Gastroesophageal sphincter (tissue), 4 donors: ENCODE measurements at regions not wholly inside any gene's neighbourhood (a gene's known extent, or its start where the extent isn't known, plus 50 kb on each side); places are given as distances from the start of the nearest gene placed in this dataset.
A peak's percentile ranks its signal among the peaks of the same experiment; 100 is the strongest.

ENCODE experiments used
- ATAC-seq: fragments of 150-250 bp; one replicate; pipeline ENCODE4 v1.9.1; 2016; ENCODE audit warnings: mild to moderate bottlenecking, moderate library complexity
- H3K27ac ChIP-seq, 4 donors: fragments of 200-600 bp; sonication (generic) in 3 of 4; 1 replicate in 3 of 4; 2 replicates in 1 of 4; pipeline ENCODE4 v1.5.1; 2016 to 2019
- H3K27me3 ChIP-seq: fragments of 200-600 bp; sonication (generic); one replicate; pipeline ENCODE4 v1.5.1; 2019
- H3K36me3 ChIP-seq, 2 donors: fragments of 200-600 bp; sonication (generic); one replicate each; pipeline ENCODE4 v1.5.1; 2019; ENCODE audit warnings: control low read depth in 1 of 2
- H3K4me1 ChIP-seq, 3 donors: fragments of 200-600 bp; sonication (generic); 1 replicate in 2 of 3; 2 replicates in 1 of 3; pipeline ENCODE4 v1.5.1; 2016 to 2019; ENCODE audit warnings: control low read depth in 2 of 3
- H3K4me3 ChIP-seq, 2 donors: fragments of 200-600 bp; sonication (generic); one replicate each; pipeline ENCODE4 v1.5.1; 2019; ENCODE audit warnings: mild to moderate bottlenecking in 1 of 2, moderate library complexity in 1 of 2
- H3K9me3 ChIP-seq, 3 donors: fragments of 200-600 bp; sonication (generic); one replicate each; pipeline ENCODE4 v1.5.1; 2017 to 2019; ENCODE audit warnings: control low read depth in 2 of 3
- EP300 ChIP-seq: sonication (generic); formaldehyde crosslinking; IDR thresholded peaks from one replicate; pipeline ENCODE4 v1.6.1; 2017; ENCODE audit warnings: antibody characterized with exemption, mild to moderate bottlenecking
- POLR2A ChIP-seq, 2 donors: fragments of 450-650 bp; IDR thresholded peaks; one replicate each; pipeline ENCODE4 v1.6.1; 2017; ENCODE audit warnings: antibody characterized with exemption in 2 of 2, mild to moderate bottlenecking in 2 of 2, moderate library complexity in 1 of 2
- POLR2AphosphoS5 ChIP-seq: sonication (generic); formaldehyde crosslinking; IDR thresholded peaks from one replicate; pipeline ENCODE4 v1.6.1; 2017; ENCODE audit warnings: antibody characterized with exemption
- WGBS, 2 donors: methylation state at CpG; one replicate each; pipeline ENCODE4 v1.1.5; 2018; ENCODE audit warnings: low coverage in 1 of 2; 5-methylcytosine and 5-hydroxymethylcytosine counted together
- TF ChIP-seq, protein P1 (sequence below), 4 experiments: fragments of 200-600 bp in 2 of 4; fragments of 450-650 bp in 2 of 4; sonication (generic) in 1 of 4; IDR thresholded peaks; one replicate each; pipeline ENCODE4 v1.5.1; 2017 to 2019; ENCODE audit warnings: antibody characterized with exemption in 4 of 4, mild to moderate bottlenecking in 2 of 4, moderate library complexity in 2 of 4

DNA sequence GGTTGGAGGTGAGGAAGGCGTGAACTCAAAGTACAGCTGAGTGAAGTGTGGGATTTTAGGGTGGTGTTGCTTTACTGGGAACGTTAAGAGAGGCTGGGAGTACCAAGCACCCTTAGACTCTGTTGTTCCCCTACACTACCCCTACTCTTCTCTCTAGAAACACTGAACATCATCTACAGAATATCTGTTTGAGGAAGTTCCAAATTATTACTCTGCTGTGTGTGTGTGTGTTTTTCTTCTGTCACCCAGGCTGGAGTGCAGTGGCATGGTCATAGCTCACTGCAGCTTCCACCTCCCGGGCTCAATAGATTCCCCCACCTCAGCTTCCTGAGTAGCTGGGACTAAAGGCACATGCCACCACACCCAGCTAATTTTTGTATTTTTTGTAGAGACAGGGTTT, 76.7 kb upstream of the AP1S2 start:
- H3K27me3 ChIP-seq = no peaks in the 10 kb centered on the region
- H3K36me3 ChIP-seq = no peaks in the 10 kb centered on the region
- H3K27ac ChIP-seq = no peak overlapping the region
- TF ChIP-seq, protein P1, sequence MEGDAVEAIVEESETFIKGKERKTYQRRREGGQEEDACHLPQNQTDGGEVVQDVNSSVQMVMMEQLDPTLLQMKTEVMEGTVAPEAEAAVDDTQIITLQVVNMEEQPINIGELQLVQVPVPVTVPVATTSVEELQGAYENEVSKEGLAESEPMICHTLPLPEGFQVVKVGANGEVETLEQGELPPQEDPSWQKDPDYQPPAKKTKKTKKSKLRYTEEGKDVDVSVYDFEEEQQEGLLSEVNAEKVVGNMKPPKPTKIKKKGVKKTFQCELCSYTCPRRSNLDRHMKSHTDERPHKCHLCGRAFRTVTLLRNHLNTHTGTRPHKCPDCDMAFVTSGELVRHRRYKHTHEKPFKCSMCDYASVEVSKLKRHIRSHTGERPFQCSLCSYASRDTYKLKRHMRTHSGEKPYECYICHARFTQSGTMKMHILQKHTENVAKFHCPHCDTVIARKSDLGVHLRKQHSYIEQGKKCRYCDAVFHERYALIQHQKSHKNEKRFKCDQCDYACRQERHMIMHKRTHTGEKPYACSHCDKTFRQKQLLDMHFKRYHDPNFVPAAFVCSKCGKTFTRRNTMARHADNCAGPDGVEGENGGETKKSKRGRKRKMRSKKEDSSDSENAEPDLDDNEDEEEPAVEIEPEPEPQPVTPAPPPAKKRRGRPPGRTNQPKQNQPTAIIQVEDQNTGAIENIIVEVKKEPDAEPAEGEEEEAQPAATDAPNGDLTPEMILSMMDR (IDR thresholded peaks at IDR 0.05) = no peak
- no peak for TF ChIP-seq EP300
- TF ChIP-seq POLR2AphosphoS5 = no peak
- TF ChIP-seq POLR2A (IDR thresholded peaks at IDR 0.05) = no peak
- no peak overlapping the region for H3K4me3 ChIP-seq
- H3K4me1 ChIP-seq = no peaks in the 10 kb centered on the region
- no peaks in the 10 kb centered on the region for H3K9me3 ChIP-seq
- ATAC-seq = no peak
- WGBS, 2 donors = 57 to 86% methylated on average over 2 to 3 of the region's 3 CpGs

DNA sequence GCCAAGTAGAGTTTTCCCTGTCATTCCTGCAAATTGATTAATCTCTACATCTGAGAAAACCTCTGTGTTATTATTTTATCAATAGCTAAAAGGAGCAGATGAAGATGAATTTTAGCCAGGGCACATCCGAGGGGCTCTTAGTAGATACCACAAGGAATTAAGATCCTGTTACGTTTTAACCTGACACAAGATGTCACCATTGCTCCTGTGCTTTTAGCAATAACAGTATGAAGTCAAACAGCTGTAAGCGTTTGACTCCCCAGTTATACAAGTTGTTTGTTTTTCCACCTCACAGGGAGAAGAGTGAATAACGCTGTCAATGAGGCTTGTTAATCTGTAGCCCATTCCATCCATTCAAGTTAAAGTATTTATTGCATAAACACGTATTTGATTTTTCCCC, 76.0 kb upstream of the AP1S2 start:
- Histone ChIP-seq H3K36me3 (no peaks in the 10 kb centered on the region), H3K4me1 (no peaks in the 10 kb centered on the region), H3K27ac (no peak overlapping the region), H3K27me3 (no peaks in the 10 kb centered on the region), H3K4me3 (no peak overlapping the region), H3K9me3 (no peaks in the 10 kb centered on the region)
- TF ChIP-seq, protein P1 (IDR thresholded peaks at IDR 0.05) = peak in 2 of 4 experiments; percentile 8 to 22
- no peak for TF ChIP-seq POLR2AphosphoS5
- ATAC-seq = no peak
- 22 to 34% methylated on average over 3 to 5 of the region's 5 CpGs for WGBS, 2 donors

DNA sequence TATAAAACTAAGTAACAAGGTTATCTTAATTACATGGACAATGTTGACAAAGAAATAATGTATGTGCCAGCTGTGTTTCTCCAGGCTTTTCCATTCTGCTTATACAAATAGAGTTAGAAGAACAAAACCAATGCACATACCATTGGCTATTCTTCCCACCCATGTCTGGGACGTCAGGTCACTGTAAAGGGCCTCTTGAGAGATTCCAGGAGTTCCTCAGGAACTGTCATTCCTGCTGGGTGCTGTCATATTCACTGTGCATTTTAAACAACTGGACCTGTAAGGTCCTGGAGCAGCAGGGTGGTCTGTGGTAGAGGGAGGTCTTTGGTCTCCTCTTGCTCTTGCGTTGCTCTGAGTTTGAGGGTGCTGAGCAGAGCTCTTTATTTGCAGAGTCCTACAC, 74.6 kb upstream of the AP1S2 start:
- no peaks in the 10 kb centered on the region for H3K9me3 ChIP-seq
- no peak overlapping the region for H3K4me3 ChIP-seq
- 50% methylated on average over 1 of the region's 2 CpGs; no CpG with 5 or more reads in 1 of the 2 donors for WGBS, 2 donors
- H3K4me1 ChIP-seq = no peaks in the 10 kb centered on the region
- H3K27me3 ChIP-seq = no peaks in the 10 kb centered on the region
- no peak overlapping the region for H3K27ac ChIP-seq
- no peak for ATAC-seq
- no peaks in the 10 kb centered on the region for H3K36me3 ChIP-seq
- TF ChIP-seq, protein P1 (IDR thresholded peaks at IDR 0.05) = no peak
- TF ChIP-seq EP300 = no peak

DNA sequence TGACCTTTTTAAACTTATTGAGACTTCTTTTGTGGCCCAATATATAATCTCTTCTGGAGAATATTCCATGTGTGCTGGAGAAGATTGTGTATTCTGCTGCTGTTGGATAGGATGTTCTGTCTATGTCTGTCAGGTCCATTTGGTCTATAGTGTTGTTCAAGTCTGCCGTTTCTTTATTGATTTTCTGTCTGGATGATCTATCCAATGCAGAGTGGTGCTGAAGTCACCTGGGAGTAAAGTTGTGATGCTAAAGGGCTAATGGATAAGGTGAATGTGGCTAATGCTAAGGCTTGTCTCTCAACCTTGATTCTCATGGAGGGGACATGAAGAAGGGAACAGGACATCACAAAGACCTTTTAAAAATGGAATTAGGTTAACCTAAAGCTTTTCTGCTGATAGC, 72.0 kb upstream of the AP1S2 start:
- no peak overlapping the region for H3K4me3 ChIP-seq
- H3K4me1 ChIP-seq = no peaks in the 10 kb centered on the region
- no peaks in the 10 kb centered on the region for H3K27me3 ChIP-seq
- no peaks in the 10 kb centered on the region for H3K9me3 ChIP-seq
- WGBS, 2 donors = 88% methylated on average over 1 of the region's 1 CpG; no CpG with 5 or more reads in 1 of the 2 donors
- no peak for ATAC-seq
- no peak overlapping the region for H3K27ac ChIP-seq
- TF ChIP-seq, protein P1 (IDR thresholded peaks at IDR 0.05) = no peak
- TF ChIP-seq POLR2A (IDR thresholded peaks at IDR 0.05) (no peak), EP300 (no peak), POLR2AphosphoS5 (no peak)
- no peaks in the 10 kb centered on the region for H3K36me3 ChIP-seq

DNA sequence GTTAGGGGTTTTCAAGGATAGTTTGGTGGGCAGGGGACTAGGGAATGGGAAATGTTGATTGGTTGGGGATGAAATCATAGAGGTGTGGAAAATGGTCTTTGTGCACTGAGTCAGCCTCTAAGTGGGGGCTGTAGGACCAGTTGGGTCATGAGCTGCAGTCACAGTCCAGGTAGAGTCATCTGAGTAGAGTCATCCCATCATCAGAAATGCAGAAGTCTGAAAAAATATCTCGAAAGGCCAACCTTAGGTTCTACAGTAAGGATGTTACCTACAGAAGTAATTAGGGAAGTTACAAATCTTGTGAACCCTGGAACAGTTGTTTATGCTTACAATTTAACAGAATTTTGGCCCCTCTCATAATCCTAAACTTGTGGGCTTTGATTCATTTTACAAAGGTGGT, 63.4 kb upstream of the AP1S2 start:
- H3K4me1 ChIP-seq = no peaks in the 10 kb centered on the region
- H3K27ac ChIP-seq = no peak overlapping the region
- ATAC-seq = no peak
- WGBS, 2 donors = 100% methylated on average over 1 of the region's 1 CpG; no CpG with 5 or more reads in 1 of the 2 donors
- no peaks in the 10 kb centered on the region for H3K9me3 ChIP-seq
- H3K4me3 ChIP-seq = no peak overlapping the region
- no peak for TF ChIP-seq EP300
- TF ChIP-seq POLR2AphosphoS5 = no peak
- TF ChIP-seq, protein P1 (IDR thresholded peaks at IDR 0.05) = no peak
- TF ChIP-seq POLR2A (IDR thresholded peaks at IDR 0.05) = no peak
- no peaks in the 10 kb centered on the region for H3K36me3 ChIP-seq
- H3K27me3 ChIP-seq = no peaks in the 10 kb centered on the region
